ENCODE measurements at regions not wholly inside any gene's neighbourhood (a gene's known extent, or its start where the extent isn't known, plus 50 kb on each side); places are given as distances from the start of the nearest gene placed in this dataset.

DNA sequence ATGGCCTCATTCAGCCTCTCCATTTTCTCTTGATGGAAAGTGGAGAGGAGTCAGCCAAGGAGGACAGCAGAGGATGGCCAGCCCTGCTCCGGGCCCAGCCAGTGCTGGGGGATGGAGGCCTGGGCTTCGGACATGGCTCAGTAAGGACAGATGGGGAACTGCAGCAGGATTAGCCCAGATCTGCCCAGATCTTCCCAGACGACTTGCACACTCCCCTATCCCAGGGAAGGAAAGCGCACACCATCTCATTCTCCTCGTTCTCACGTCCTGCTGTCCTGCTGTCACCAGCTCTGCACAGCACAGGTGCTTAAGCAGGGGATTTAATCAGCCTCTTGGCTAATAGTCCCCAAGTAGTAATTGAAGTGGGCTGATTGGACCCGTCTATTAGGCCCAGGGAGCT is 100.2 kb upstream of the SDK2 start (continued):
- TF ChIP-seq NANOG (IDR thresholded peaks at IDR 0.05; ENCODE audit: insufficient read depth, low read depth, low read length, poor library complexity, severe bottlenecking), result no peak
